SK-N-SH treated with all-trans-retinoic acid at 6 μM for 48 hours (cell line): ENCODE measurements at regions not wholly inside any gene's neighbourhood (a gene's known extent, or its start where the extent isn't known, plus 50 kb on each side); places are given as distances from the start of the nearest gene placed in this dataset.

Experiments used
- ARNTL ChIP-seq: fragments of 450-650 bp; formaldehyde crosslinking; IDR thresholded peaks from 2 replicates; pipeline ENCODE4 v1.5.0; 2020; ENCODE audit warnings: low read depth, mild to moderate bottlenecking, moderate library complexity, borderline replicate concordance
- PATZ1 ChIP-seq: fragments of 250-450 bp; sonication (Bioruptor Pico); IDR thresholded peaks from 2 replicates; pipeline ENCODE4 v1.8.0; 2020; ENCODE audit warnings: mild to moderate bottlenecking, moderate library complexity, borderline replicate concordance

- TF ChIP-seq ARNTL (no peak), PATZ1 (CRISPR knock-in tag) (no peak)
Measured at GRCh38 chr10:130707389-130707979, 571.3 kb downstream of the GLRX3 start.
